ENCODE measurements at regions not wholly inside any gene's neighbourhood (a gene's known extent, or its start where the extent isn't known, plus 50 kb on each side); places are given as distances from the start of the nearest gene placed in this dataset.

GRCh38 chr11:70889411-70889810 is 363.0 kb downstream of the SHANK2 start:
- DNase-seq (ENCODE audit: low read depth): no peak
- TF ChIP-seq, protein P1, sequence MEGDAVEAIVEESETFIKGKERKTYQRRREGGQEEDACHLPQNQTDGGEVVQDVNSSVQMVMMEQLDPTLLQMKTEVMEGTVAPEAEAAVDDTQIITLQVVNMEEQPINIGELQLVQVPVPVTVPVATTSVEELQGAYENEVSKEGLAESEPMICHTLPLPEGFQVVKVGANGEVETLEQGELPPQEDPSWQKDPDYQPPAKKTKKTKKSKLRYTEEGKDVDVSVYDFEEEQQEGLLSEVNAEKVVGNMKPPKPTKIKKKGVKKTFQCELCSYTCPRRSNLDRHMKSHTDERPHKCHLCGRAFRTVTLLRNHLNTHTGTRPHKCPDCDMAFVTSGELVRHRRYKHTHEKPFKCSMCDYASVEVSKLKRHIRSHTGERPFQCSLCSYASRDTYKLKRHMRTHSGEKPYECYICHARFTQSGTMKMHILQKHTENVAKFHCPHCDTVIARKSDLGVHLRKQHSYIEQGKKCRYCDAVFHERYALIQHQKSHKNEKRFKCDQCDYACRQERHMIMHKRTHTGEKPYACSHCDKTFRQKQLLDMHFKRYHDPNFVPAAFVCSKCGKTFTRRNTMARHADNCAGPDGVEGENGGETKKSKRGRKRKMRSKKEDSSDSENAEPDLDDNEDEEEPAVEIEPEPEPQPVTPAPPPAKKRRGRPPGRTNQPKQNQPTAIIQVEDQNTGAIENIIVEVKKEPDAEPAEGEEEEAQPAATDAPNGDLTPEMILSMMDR (IDR thresholded peaks at IDR 0.05; ENCODE audit: insufficient read depth, low read depth, low read length, missing control alignments): no peak

GRCh38 chr11:70891844-70892380 is 360.5 kb downstream of the SHANK2 start:
- no peak for DNase-seq (ENCODE audit: low read depth)
- TF ChIP-seq, protein P1 (IDR thresholded peaks at IDR 0.05; ENCODE audit: insufficient read depth, low read depth, low read length, missing control alignments): no peak
- no peak overlapping the region for H3K4me3 ChIP-seq (ENCODE audit: low read depth, low read length)

More at GRCh38 chr11:70889411-70889810, 363.0 kb downstream of the SHANK2 start:
- no peak overlapping the region for H3K4me3 ChIP-seq (ENCODE audit: low read depth, low read length)

DNA sequence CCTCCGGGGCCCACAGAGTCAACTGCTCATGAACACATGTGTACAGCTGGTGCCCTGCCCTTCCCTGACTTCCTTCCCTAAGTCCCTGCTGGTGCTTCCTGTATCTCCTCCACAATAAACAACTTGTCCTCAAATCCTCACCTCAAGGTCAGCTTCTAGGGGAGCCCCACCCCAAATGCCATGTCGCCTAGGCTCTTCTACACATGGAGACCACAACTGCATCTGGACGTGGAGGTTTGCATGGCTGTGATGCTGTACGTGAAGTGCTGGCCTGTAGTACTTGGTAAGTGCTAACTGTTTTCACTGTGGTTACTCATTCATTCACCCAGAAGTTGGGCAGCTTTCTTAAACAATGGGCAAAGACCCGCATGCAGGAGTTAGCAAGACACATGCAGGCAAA is 359.5 kb downstream of the SHANK2 start:
- TF ChIP-seq, protein P1 (IDR thresholded peaks at IDR 0.05; ENCODE audit: insufficient read depth, low read depth, low read length, missing control alignments): no peak
- no peak for DNase-seq (ENCODE audit: low read depth)
- no peak overlapping the region for H3K4me3 ChIP-seq (ENCODE audit: low read depth, low read length)

- no peak overlapping the region for H3K4me3 ChIP-seq (ENCODE audit: low read depth, low read length)
- DNase-seq (ENCODE audit: low read depth): no peak
- TF ChIP-seq, protein P1 (IDR thresholded peaks at IDR 0.05; ENCODE audit: insufficient read depth, low read depth, low read length, missing control alignments): no peak
Observed at GRCh38 chr11:70894566-70895365, 357.6 kb downstream of the SHANK2 start.

GRCh38 chr11:70895366-70895670 is 357.1 kb downstream of the SHANK2 start:
- TF ChIP-seq, protein P1 (IDR thresholded peaks at IDR 0.05; ENCODE audit: insufficient read depth, low read depth, low read length, missing control alignments): no peak
- no peak for DNase-seq (ENCODE audit: low read depth)
- H3K4me3 ChIP-seq (ENCODE audit: low read depth, low read length): no peak overlapping the region

DNA sequence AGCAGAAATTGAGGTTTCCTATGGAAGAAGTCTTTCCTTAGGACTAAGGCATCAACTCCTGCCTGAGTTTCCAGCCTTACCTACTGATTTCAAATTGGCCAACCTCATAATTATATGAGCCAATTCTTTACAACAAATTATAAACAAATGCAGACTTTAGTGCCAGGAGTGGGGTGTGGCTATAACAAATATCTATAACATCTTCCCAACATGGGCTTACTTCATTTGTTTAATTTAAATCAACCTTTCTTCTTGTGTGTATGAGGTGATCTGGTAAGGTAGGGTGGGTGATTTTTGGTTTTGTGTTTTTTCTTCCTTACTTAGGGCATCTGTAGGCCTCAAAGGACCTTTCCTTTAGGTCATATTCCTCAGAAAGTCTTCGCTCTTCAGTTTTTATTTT is 354.9 kb downstream of the SHANK2 start:
- DNase-seq (ENCODE audit: low read depth): no peak
- H3K4me3 ChIP-seq (ENCODE audit: low read depth, low read length): no peak overlapping the region
- TF ChIP-seq, protein P1 (IDR thresholded peaks at IDR 0.05; ENCODE audit: insufficient read depth, low read depth, low read length, missing control alignments): no peak

DNA sequence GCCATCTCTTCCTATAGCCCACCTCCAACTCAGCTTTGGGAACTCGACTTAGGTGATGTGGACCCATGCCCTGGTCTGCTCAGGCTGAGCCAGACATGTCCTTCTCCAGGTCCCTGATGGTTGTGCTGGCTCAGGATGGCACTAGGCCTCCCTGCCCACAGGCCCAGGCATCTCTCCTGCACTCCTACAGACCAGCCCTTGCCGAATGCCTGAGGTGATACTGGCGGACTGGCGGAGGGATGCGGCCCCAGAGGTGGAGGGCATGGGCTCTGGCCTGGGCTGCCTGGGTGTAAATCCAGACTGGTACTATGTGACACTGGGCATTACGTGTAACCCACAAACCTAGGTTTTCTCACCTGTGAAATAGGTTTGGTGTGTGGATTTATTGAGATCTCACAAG is 352.8 kb downstream of the SHANK2 start:
- DNase-seq (ENCODE audit: low read depth): no peak
- H3K4me3 ChIP-seq (ENCODE audit: low read depth, low read length): no peak overlapping the region
- TF ChIP-seq, protein P1 (IDR thresholded peaks at IDR 0.05; ENCODE audit: insufficient read depth, low read depth, low read length, missing control alignments): no peak

Data from GM12865 (cell line).